ENCODE measurements at regions not wholly inside any gene's neighbourhood (a gene's known extent, or its start where the extent isn't known, plus 50 kb on each side); places are given as distances from the start of the nearest gene placed in this dataset.
"Not testable (repeated sequence)": the region's sequence is repeated elsewhere in the genome, so short reads cannot be mapped to it uniquely, and the experiment has no call there.

DNA sequence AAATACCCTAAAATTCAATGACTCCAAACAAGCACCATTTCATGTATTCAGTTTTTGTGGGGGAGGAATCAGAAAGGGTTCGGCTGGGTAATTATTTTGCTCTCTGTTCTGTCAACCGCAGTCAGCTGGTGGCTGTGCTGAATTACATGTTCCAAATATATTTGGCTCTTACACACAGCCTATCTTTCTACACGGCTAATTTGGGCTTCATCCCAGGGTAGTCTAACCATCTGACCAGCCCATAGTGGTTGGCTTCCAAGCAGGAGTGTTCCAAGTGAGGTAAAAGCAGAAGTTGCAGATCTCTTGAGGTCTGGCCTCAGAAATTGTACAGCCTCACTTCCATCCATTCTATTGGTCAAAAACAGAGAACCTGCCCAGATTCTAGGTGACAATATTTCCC lies 760.8 kb upstream of the SEMA6D start:
- no peak for DNase-seq (ENCODE audit: low read depth in 2 of 2)

DNA sequence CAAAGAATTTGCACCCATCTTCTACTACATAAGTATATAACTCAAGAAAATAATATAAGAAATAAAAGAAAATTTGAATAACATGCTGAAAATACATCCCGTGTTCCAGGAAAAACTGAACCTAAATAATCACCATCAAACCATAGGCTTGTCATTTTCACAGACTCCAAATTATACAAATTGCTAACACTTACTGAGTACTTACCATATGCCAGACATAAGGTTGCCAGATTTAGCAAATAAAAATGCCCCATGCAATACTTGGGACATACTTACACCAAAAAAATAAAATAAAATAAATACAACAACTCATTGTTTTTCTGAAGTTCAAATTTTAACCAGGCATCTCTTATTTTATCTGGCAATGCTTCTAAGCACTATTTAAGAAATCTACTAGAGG lies 760.4 kb upstream of the SEMA6D start:
- no peak for DNase-seq (ENCODE audit: low read depth in 2 of 2)

DNA sequence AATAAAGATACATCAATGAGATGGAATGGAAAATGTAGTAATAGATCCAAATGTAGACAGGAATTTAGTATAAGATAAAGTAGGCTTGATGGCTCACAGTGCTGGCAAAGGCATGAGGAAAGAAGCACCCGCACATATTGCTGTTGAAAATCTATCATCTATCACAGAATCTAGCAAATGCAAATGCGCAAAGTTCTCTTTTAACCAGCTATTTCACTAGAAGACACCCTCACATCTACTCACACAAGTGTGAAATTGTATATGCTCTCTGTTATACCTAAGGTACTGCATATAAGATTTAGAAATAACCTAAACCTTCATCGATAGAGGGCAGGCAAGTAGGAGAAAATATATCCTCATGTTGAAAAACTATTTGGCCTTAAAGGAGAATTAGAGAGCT lies 756.7 kb upstream of the SEMA6D start:
- no peak for DNase-seq (ENCODE audit: low read depth in 2 of 2)

DNA sequence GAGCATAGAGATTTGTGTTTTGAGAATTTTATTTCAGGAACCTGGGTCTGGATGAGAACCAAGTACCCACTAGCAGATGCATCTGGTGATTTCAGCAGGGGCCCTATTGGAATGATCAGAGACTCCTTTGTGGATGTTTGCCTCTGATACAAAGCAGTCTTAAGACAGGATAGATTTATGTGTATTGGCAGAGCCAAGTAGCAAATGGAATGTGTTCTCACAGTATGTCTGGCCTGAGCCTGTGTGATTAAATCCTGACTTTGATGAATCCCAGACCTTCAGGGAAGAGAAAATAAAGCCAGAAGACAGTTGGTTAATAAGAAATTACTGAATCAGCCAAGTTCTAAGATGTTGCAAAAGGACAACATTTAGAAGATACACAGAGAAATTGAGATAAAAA lies 755.5 kb upstream of the SEMA6D start:
- no peak for DNase-seq (ENCODE audit: low read depth in 2 of 2)

DNA sequence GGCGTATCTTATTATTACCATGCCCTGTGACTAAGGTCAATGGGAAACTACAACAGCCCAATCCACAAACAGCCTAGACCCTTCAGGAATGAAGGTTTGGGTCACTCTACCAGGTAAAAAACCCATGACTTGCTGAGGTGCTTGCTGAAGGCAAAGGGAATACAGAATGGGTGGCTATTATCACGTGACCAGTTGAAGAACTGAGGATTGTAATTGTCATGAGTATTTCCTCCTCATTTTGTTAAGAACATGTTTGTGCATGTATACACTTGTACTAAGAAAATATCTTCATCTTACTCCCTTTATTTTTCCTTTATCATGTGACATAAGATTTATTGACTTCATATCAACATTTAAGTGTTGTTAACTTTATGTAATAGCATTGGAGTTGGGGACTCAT lies 729.2 kb upstream of the SEMA6D start:
- DNase-seq (ENCODE audit: low read depth in 2 of 2), result not testable (repeated sequence)

DNA sequence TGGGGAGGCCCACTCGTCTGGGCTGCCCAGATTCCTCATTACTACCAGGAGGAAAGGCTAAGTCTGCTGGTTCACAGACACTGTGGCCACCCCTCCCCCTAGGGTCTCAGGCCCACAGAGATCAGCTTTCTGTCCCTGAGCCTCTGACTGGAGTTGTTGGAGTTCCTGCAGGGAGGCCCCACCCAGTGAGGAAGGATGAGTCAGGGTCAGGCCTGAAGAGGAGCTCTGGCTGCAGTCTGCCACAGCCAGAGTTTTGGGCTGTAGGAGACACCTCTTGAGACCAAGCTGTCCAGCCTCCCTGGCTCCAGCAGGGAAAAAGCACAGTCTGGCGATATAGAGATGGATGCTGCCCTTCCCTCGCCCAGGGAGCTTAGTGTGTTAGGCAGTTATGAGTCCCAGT lies 720.9 kb upstream of the SEMA6D start:
- no peak for DNase-seq (ENCODE audit: low read depth in 2 of 2)

DNA sequence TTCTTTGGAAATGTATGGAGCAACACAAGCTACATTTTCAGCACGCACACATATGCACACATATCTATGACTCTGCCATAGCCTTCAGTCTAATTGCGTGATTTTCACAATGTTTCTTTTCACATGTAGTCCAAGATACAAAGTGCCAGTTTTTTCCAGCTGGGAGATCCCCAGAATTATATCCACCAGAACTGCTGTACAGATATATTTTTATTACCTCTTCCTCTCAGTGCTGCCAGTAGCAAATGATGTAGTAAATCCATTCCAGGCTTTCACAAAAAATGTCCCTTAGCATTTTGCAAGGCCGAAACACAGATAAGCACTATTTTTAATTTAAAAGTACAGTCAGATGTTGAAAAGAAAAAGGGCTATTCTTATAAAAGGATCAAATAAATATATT lies 719.8 kb upstream of the SEMA6D start:
- DNase-seq (ENCODE audit: low read depth in 2 of 2), result no peak

DNA sequence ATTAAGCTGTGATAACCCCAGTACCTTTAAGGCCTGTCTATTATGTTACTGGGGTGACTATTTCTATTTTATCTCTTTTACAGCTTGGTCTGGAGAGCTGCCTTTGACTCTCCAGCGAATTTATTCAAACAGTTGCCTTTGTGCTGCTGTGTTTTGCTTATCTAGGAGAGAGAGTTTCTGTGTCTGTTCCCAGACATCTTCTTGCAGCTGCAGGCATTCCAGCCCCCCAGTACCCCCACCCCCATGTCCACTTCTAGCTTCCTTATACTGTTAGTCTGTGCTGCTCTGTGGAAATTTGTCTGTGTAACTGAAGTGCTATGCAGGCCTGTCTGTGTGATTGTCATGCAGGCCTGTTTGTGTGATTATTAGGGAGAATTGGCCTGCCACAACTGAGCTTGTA lies 713.7 kb upstream of the SEMA6D start:
- no peak for DNase-seq (ENCODE audit: low read depth in 2 of 2)

DNA sequence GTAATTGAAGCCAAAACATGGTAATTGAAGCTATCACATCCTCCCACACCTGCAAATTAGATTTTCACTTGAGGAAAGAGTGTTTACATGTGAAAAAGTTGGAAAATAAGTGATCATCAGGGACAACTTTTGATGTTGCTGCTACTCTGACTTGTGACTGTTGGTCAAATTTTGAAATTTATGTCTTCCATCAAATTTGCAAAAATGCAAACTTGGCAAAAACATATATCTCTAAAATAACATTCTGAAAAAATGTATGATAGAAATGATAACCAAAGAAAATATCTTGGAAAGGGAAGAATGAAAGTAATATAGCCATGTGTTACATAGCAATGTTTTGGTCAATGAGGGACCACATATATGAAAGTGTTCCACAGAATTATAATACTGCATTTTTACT lies 703.9 kb upstream of the SEMA6D start:
- no peak for DNase-seq (ENCODE audit: low read depth in 2 of 2)

DNA sequence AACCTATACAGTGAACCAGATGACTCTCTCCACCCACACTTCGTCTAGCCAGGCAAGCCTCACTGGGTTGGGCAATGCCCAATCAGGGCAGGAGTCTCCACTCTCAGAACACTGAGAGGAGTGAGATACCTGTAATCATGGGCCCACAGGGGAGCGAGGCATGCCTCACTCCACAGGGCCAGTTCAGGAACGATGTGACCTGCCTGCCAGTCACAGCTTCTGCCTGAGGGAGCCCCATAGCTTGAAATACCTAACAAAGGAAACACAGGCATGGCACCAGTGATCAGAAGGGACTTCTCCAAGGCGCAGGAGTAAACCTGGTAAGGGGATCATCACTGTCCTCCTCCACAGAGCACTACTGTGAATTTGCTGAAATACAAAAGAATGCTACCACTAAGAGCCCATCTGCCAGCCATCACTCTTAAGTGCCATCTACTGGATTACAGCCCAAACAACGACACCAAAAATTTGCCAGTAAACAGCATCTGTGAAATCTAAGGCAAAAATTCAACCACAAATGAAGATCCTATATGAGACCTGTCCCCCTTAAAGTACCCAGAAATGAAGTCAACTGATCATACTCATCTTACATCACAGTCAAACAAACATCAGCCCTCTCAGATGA lies 689.9 kb upstream of the SEMA6D start:
- no peak for DNase-seq (ENCODE audit: low read depth in 2 of 2)

DNA sequence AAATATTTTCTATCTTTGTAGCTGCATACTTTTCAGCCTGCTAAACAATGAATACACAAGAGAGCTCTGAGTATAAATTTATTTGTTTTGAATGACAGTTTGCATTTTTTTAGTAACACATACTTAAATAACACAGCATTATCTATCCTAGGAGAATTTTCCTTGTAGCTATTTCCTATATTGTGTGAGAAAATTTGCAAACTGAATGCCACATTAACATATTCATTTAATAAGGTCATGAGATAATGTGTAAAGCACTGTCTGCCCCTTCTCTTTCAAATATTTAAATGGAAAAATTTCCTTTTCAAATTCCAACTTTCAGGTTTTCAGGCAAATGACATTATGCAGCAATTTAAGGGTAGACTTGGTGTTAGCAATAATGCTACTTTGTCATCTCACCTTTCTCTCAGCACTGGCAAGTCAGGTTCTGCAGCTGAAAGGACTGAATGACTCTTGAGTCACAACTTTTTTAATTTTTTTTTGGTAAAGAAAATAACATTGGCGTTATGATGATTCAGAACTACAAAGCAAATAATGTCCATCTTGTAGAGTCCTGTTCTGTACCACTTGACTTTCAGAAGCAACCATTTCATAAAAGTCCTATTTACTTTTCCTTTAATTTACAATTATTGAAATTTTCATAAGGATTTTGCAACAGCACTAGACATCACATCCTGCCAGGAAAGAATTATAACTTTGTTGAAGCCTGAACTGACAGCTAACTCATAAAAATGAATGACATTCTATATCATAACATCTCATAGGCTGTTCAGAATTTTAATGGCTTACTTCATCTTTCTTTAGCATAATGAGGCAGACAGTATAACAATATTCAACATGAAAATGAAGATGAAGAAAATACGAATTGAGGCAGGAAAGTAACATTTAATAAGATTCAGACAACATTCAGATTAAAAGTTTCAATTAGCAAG lies 681.6 kb upstream of the SEMA6D start:
- no peak for DNase-seq (ENCODE audit: low read depth in 2 of 2)

DNA sequence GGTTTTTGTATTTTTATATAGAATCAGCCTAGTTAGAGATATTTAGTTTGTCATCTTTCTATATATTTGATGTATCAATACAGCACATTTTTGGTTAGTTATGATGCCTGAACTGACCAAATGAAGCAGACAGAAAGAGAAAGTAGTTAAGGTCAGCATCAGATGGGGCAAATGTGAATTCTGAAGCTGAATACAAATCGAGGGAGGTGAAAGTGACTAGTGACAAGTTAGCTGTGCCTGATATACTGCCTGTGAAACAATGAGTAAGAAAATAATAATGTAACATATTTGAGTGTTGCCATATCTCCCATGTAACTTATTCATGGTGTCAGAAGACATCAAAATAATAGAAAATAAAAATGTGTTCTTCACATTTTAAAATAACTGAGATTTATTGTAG lies 680.3 kb upstream of the SEMA6D start:
- DNase-seq (ENCODE audit: low read depth in 2 of 2), result no peak

DNA sequence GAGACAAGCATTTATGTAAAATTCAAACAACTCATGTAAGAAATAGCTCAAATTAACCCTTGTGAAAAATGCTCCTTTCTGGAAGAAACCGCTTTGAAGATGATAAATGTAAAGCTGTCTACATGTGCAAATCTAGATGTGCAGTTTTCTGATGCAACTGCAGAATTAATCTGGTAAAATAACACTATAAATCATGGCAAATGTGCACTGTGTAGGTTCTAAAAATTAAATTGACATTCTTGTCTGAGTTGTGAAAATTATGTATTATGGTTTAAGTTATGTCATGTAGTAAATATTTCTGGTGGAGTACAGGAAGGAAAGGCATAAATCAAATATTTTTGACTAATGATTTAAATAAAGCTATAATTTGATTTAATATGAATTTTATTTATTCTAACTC lies 678.1 kb upstream of the SEMA6D start:
- DNase-seq (ENCODE audit: low read depth in 2 of 2), result no peak

DNA sequence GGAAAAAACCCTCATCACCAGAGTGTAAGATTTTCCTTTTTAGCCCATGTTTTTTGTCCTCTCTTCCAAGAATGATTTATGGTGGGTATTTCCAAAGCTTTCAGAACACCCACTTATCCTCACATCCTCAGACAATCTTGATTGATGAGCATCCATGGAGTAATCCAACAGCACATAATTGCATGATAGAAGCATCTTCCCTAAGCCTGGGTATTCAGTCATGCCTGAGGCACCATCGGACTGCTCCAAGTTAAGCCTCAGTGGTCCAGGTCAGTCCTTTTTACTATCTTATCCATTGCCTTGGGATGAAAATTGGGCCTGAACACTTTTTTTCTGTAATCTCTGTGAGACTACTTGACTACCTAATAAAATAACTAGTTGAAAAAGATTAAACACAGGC lies 676.0 kb upstream of the SEMA6D start:
- no peak for DNase-seq (ENCODE audit: low read depth in 2 of 2)

DNA sequence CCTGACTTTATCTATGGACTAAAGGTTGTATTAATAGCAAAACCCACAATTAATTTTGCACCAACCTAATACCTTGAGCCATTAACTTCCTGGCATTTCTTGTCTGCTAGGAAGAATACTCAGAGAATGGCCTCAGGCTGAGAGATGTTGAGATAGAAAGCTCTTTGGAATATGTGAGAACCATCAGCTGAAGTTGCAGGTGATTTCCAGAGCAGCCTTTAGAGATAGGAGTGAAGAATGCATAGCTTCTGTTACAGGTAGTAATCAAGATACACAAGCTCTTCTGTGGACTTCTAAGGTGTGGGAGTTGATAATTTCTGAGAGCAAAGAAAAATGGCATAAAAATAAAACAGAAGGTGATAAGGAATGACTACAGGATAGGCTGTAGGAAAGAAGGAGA lies 669.3 kb upstream of the SEMA6D start:
- DNase-seq (ENCODE audit: low read depth in 2 of 2), result not testable (repeated sequence)

DNA sequence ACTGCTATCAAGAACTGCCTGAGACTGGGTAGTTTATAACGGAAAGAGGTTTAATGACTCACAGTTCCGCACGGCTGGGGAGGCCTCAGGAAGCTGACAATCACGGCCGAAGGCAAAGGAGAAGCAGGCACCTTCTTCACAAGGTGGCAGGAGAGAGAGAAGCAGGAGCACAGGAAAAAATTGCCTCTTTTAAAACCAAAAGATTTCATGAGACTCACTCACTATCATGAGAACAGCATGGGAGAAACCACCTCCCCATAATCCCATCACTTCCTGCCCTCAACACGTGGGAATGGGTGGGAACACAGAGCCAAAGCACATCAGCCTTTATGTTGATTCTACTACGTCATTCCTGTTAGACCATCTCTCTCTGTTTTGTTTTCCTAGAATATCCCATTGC lies 650.9 kb upstream of the SEMA6D start:
- DNase-seq (ENCODE audit: low read depth in 2 of 2), result no peak

DNA sequence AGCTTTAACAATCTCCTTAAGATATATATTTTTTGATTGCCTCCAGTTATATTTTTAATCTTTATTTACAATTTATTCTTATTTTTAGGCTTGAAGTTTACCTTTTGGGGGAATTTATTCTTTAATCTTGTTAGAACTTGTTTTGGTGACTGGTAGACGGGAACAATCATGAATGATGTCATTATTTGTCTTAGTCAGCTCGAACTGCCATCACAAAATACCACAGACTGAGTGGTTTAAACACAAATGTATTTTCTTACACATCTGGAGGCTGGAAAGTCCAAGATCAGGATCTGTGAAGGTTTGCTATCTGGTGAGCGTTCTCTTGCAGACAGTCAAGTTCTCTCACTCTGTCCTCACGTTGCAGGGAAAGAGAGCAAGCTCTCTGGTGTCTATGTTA lies 639.5 kb upstream of the SEMA6D start:
- not testable (repeated sequence) for DNase-seq (ENCODE audit: low read depth in 2 of 2)

DNA sequence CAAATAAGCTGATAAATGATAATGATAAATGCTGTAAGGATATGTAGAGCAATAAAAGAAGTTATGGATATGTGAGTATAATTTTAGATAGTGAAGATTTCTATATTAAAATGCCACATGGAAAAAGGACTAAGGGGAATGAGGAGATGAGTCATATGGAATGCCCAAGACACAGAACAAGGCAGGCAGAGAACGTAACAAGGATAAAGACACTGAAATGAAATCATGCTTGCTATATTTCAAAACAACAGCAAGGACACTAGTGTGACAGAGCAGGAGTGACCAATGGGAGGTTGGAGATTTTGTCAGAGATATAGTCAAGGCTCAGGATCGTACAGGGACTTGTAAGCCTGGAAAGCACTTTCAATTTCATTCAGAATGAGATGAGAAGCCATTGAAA lies 621.5 kb upstream of the SEMA6D start:
- no peak for DNase-seq (ENCODE audit: low read depth in 2 of 2)

DNA sequence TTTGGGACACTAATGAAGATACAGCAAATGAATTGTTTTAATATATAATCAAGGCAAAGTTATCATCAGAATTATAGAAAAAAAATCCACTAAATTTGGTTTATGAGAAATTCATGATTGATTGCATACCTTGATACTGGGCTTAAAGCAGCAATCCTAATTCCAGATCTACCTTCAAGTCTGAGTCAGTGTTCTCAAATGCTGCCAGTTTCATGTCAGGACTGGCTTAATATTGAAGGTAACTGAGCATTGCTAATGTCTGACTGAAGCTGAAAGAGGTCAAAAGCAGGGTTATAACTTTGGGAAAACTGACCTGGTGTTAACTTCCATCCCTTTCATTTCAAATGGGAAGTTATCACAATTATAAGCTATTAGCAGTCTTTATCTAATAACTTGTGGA lies 618.8 kb upstream of the SEMA6D start:
- not testable (repeated sequence) for DNase-seq (ENCODE audit: low read depth in 2 of 2)

DNA sequence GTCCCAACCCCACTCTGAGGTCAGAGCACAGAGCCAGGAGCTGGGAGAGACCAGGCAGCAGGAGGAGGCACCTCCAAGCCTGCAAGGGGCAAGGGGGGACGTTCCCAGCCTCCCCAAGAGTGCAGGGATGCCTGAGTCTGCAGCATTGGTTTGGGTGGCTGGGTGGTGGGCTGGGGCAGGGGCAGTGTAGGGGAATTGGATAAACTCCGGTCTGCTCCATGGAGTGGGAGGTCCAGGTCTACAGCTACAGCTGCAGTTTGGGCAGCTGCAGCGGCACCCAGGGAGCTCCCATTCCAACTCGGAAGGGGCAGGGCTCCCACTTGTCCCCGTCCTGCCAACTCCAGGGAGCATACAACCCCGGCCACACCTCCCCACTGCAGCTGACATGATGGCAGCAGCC lies 617.5 kb upstream of the SEMA6D start:
- not testable (repeated sequence) for DNase-seq (ENCODE audit: low read depth in 2 of 2)

DNA sequence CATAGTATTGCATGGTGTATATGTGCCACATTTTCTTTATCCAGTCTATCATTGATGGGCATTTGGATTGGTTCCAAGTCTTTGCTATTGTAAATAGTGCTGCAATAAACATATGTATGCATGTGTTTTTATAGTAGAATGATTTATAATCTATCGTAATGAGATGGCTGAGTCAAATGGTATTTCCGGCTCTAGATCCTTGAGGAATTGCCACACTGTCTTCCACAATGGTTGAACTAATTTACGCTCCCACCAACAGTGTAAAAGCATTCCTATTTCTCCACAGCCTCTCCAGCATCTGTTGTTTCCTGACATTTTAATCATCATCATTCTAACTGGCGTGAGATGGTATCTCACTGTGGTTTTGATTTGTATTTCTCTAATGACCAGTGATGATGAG lies 608.5 kb upstream of the SEMA6D start:
- not testable (repeated sequence) for DNase-seq (ENCODE audit: low read depth in 2 of 2)

DNA sequence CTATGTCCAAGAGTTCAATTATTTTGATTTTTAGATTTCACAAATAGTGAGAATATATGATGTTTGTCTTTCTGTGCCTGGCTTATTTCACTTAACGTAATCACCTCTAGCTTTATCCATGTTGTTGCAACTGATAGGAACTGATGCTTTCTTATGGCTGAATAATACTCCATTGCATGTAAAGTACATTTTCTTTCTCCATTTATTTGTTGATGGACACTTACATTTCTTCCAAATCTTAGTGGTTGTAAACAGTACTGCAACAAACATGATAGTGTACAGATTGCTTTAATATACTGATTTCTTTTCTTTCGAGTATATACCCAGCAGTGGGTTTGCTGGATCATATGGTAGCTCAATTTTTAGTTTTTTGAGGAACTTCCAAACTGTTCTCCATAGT lies 600.6 kb upstream of the SEMA6D start:
- no peak for DNase-seq (ENCODE audit: low read depth in 2 of 2)

DNA sequence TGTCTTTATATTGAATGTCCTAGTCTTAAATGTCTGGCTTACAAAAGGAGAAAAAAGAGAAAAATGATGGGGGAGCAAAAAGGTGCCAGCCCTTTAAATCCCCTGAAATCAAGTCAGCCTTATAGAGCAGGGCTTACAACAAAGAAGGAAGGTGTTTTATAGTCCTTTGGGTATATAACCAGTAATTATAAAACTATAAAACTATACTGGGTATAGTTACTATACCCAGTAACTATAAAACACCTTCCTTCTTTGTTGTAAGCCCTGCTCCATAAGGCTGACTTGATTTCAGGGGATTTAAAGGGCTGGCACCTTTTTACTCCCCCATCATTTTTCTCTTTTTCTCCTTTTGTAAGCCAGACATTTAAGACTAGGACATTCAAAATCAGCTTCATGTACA lies 598.0 kb upstream of the SEMA6D start:
- no peak for DNase-seq (ENCODE audit: low read depth in 2 of 2)
